ENCODE measurements at regions not wholly inside any gene's neighbourhood (a gene's known extent, or its start where the extent isn't known, plus 50 kb on each side); places are given as distances from the start of the nearest gene placed in this dataset.

DNA sequence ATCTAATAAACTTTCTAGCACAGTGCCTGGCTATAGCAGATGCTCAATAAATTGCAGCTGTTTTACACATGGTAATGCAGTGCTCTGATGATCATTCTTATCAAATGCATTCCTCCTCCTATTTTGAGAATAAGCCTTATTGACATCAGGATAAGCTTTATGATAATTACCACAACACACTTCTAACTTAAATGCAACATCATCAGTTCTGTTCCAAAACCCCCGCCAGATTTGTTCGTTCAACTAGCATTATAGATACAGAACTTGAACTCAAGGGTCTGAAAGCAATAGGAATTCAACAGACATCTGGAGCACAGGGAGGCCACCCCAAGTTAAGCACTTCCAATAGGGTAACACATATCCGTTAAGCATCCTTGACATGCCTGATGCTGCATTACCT lies 684.4 kb upstream of the LMCD1 start:
- DNase-seq (no peak), ATAC-seq (no peak), FAIRE-seq (no peak)
- WGBS, 2 donors = 83 to 89% methylated on average over 3 of the region's 3 CpGs
- TF ChIP-seq, protein P1, sequence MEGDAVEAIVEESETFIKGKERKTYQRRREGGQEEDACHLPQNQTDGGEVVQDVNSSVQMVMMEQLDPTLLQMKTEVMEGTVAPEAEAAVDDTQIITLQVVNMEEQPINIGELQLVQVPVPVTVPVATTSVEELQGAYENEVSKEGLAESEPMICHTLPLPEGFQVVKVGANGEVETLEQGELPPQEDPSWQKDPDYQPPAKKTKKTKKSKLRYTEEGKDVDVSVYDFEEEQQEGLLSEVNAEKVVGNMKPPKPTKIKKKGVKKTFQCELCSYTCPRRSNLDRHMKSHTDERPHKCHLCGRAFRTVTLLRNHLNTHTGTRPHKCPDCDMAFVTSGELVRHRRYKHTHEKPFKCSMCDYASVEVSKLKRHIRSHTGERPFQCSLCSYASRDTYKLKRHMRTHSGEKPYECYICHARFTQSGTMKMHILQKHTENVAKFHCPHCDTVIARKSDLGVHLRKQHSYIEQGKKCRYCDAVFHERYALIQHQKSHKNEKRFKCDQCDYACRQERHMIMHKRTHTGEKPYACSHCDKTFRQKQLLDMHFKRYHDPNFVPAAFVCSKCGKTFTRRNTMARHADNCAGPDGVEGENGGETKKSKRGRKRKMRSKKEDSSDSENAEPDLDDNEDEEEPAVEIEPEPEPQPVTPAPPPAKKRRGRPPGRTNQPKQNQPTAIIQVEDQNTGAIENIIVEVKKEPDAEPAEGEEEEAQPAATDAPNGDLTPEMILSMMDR (IDR thresholded peaks at IDR 0.05) = no peak
- Histone ChIP-seq H3K4me3 (no peak overlapping the region), H3K36me3 (no peaks in the 10 kb centered on the region), H3K27ac (no peak overlapping the region), H3K27me3 (no peaks in the 10 kb centered on the region), H3K4me1 (no peaks in the 10 kb centered on the region), H3K9me3 (no peaks in the 10 kb centered on the region)
- intact Hi-C loops (cut with DNase I) = no loop called here

DNA sequence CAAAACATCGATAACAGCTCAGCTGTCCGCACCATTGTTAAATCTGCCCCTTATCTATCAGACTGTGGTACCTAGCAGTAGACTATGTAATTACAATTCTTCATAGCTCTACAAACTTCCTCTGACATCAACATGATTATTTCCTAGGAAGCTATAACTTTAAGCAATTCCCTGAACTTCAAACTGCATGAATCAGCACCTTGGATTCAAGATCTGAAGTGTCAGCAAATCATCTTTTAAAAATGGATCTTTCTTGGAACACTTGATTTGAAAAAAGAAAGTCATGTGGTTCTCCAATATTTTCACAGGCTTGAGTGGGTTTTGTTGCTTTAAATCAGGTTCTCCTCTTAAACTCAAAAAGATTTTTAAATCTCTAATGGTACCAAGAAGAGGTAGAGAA lies 680.7 kb upstream of the LMCD1 start:
- DNase-seq (no peak), ATAC-seq (no peak), FAIRE-seq (no peak)
- H3K27ac ChIP-seq = no peak overlapping the region
- TF ChIP-seq, protein P1 (IDR thresholded peaks at IDR 0.05) = no peak
- H3K9me3 ChIP-seq = no peaks in the 10 kb centered on the region
- intact Hi-C loops (cut with DNase I) = no loop called here
- H3K4me1 ChIP-seq = no peaks in the 10 kb centered on the region
- H3K4me3 ChIP-seq = no peak overlapping the region
- 94 to 98% methylated on average over 2 of the region's 2 CpGs for WGBS, 2 donors
- no peaks in the 10 kb centered on the region for H3K36me3 ChIP-seq
- no peaks in the 10 kb centered on the region for H3K27me3 ChIP-seq

DNA sequence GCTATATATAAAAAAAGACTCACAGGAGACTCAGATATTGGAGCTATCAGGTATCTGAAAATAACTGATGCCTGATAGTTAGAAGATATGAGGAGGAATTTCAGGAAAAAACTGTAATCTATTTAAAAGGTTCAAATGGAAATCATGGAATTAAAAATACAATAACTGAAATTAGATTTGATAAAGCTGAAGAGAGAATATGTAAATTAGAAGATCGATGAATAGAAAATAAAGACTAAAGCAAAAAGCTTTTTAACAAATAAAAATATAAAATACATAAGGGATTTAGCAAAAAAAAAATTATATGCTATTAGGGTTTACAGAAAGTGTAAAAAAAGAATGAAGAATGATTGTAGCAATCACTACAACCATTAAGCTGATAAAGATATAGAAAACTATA lies 679.8 kb upstream of the LMCD1 start:
- TF ChIP-seq, protein P1 (IDR thresholded peaks at IDR 0.05) = no peak
- no peak for FAIRE-seq
- intact Hi-C loops (cut with DNase I) = no loop called here
- DNase-seq = no peak
- Histone ChIP-seq H3K9me3 (no peaks in the 10 kb centered on the region), H3K36me3 (no peaks in the 10 kb centered on the region), H3K27me3 (no peaks in the 10 kb centered on the region), H3K27ac (no peak overlapping the region), H3K4me1 (no peaks in the 10 kb centered on the region), H3K4me3 (no peak overlapping the region)
- ATAC-seq = no peak
- 58 to 77% methylated on average over 1 of the region's 1 CpG for WGBS, 2 donors

DNA sequence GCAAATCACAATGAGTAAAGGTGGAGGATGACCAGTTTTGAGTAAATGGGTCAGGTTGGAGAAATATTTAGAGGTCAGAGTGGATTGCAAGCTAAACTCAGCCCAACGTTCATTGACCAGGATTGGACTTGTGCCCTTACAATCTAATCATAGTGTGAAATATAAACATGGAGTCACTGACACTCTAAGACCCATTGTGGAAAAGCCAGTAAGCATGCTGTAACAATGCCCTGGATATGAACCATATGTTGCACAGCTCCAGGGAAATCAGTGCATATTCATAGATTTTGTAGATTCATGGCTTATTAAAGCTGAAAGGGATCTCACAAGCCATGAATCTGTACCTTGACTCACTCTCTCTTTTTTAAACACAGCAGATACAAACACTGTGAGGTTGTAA lies 660.2 kb upstream of the LMCD1 start:
- Histone ChIP-seq H3K36me3 (no peaks in the 10 kb centered on the region), H3K27me3 (no peaks in the 10 kb centered on the region), H3K9me3 (no peaks in the 10 kb centered on the region), H3K4me3 (no peak overlapping the region), H3K27ac (no peak overlapping the region), H3K4me1 (no peaks in the 10 kb centered on the region)
- TF ChIP-seq, protein P1 (IDR thresholded peaks at IDR 0.05) = no peak
- intact Hi-C loops (cut with DNase I) = no loop called here
- DNase-seq = no peak
- 5 to 19% methylated on average over 1 of the region's 1 CpG for WGBS, 2 donors
- FAIRE-seq = no peak
- ATAC-seq = no peak

DNA sequence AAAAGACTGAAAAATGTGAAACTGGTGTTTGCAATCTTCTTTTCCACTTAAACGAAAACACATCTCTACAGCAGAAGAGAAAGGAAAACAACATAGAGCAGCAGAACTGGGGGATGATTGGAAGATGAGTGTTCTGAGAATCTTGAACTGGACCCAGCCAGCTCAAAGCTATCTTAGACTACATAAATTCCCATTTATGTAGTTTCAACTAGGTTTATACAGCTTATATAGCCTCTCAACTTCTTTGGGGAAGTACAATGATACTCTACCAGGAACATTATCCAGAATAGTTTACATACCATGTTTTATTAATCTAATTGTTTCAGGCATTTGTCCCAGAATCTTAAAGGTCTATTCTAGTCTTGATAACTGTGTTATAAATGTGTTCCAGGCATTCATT lies 658.2 kb upstream of the LMCD1 start:
- no peak overlapping the region for H3K4me3 ChIP-seq
- H3K4me1 ChIP-seq = no peaks in the 10 kb centered on the region
- intact Hi-C loops (cut with DNase I) = no loop called here
- no peaks in the 10 kb centered on the region for H3K27me3 ChIP-seq
- TF ChIP-seq, protein P1 (IDR thresholded peaks at IDR 0.05) = no peak
- no peaks in the 10 kb centered on the region for H3K36me3 ChIP-seq
- DNase-seq (no peak), FAIRE-seq (no peak), ATAC-seq (no peak)
- no peak overlapping the region for H3K27ac ChIP-seq
- 61 to 67% methylated on average over 1 of the region's 1 CpG for WGBS, 2 donors
- no peaks in the 10 kb centered on the region for H3K9me3 ChIP-seq

All from pancreas (tissue), 10 donors.